Activated T-helper 2 cell treated with anti-CD3 and anti-CD28 coated beads, Interferon-gamma antibody, Interleukin-2, Interleukin-4, amounts not matched to agents 10 μg/mL and 5 μg/mL and 100 μg/mL, durations not matched to agents 14 hours and 24 hours and 36 hours (primary cell): ENCODE measurements at regions not wholly inside any gene's neighbourhood (a gene's known extent, or its start where the extent isn't known, plus 50 kb on each side); places are given as distances from the start of the nearest gene placed in this dataset.

Experiments used
- DNase-seq: peaks from one replicate; pipeline ENCODE4 v3.0.0; 2021; ENCODE audit warnings: low spot score
- H3K27ac Mint-ChIP-seq: one replicate; pipeline ENCODE4 v1.8.0; 2021; ENCODE audit warnings: mixed read lengths
- H3K27me3 Mint-ChIP-seq: one replicate; pipeline ENCODE4 v1.8.0; 2021; ENCODE audit warnings: low read depth, mixed read lengths
- H3K36me3 Mint-ChIP-seq: one replicate; pipeline ENCODE4 v1.8.0; 2021; ENCODE audit warnings: low read depth, mixed read lengths
- H3K4me1 Mint-ChIP-seq: one replicate; pipeline ENCODE4 v1.8.0; 2021; ENCODE audit warnings: low read depth, mixed read lengths
- H3K4me3 Mint-ChIP-seq: one replicate; pipeline ENCODE4 v1.8.0; 2021; ENCODE audit warnings: low read depth, mild to moderate bottlenecking, moderate library complexity, mixed read lengths
- H3K9me3 Mint-ChIP-seq: one replicate; pipeline ENCODE4 v1.8.0; 2021; ENCODE audit warnings: mixed read lengths
- intact Hi-C: fragments of 100-400 bp; cut with micrococcal nuclease; formaldehyde crosslinking; loops from one replicate; pipeline ENCODE4 v1.15.1; 2023

DNA sequence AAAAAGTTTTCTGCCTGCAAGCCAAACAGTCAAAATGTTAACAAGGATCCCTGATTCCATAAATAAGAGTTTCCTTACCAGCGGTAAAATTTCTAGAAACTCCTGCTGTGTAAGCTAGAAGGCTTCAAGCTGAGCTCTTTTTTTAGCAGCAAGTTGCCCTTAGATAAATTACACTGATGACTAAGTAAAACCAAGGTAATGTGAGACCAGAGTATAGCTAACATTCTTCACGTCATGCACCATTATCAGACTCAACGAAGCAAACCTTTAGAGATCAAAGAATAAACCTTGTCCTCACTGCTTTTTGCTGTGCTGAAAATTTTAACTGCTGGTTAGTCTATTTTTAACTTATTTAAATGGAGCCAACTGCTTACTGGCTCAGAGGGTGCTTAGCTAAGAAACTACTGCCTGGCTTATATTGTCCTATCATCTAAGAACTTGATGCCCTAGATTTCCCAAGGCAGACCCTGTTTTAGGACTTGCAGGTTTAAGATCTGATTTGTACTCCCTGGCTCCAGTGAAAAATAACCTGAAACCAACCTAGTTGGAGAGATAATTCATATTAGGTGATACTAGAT, 900.7 kb downstream of the JRKL start:
- no peak overlapping the region for H3K4me3 Mint-ChIP-seq
- H3K27me3 Mint-ChIP-seq = no peaks in the 10 kb centered on the region
- H3K27ac Mint-ChIP-seq = no peak overlapping the region
- no peaks in the 10 kb centered on the region for H3K4me1 Mint-ChIP-seq
- peaks cover 10% of the 10 kb centered on the region for H3K9me3 Mint-ChIP-seq
- H3K36me3 Mint-ChIP-seq = no peaks in the 10 kb centered on the region
- intact Hi-C loops = no loop called here
- no peak for DNase-seq

- DNase-seq = no peak
- Mint-ChIP-seq H3K4me3 (no peak overlapping the region), H3K36me3 (no peaks in the 10 kb centered on the region), H3K27me3 (no peaks in the 10 kb centered on the region), H3K27ac (no peak overlapping the region), H3K9me3 (peaks cover 5% of the 10 kb centered on the region), H3K4me1 (no peaks in the 10 kb centered on the region)
- intact Hi-C loops = no loop called here
These were observed 906.5 kb downstream of the JRKL start for GRCh38 chr11:97296301-97296700.

GRCh38 chr11:97309291-97309690, 919.5 kb downstream of the JRKL start:
- Mint-ChIP-seq H3K27ac (no peak overlapping the region), H3K36me3 (no peaks in the 10 kb centered on the region), H3K4me3 (no peak overlapping the region), H3K4me1 (no peaks in the 10 kb centered on the region), H3K27me3 (no peaks in the 10 kb centered on the region), H3K9me3 (no peaks in the 10 kb centered on the region)
- DNase-seq = no peak
- intact Hi-C loops = no loop called here

DNA sequence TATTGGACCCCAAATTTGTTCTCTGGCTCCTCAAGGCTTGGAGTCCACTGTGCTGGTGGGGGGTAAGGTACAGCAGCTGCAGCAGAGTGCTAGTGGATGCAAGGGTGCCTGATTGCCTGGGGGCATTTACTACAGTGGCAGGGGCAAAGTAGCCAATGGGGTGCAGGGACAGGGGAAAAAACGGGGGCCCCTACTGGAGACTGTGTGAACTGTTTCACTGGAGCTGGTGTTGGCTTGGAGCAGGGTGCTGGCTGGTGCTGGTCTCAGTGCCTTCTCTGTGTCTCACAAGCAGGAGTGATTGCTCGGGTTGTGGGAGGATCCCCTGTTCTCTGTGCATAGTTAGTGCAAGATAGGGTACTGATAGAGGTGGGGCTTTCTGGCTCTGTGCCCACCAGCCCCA, 935.9 kb downstream of the JRKL start:
- H3K27me3 Mint-ChIP-seq = no peaks in the 10 kb centered on the region
- H3K27ac Mint-ChIP-seq = no peak overlapping the region
- no peaks in the 10 kb centered on the region for H3K36me3 Mint-ChIP-seq
- intact Hi-C loops = no loop called here
- H3K4me3 Mint-ChIP-seq = no peak overlapping the region
- no peaks in the 10 kb centered on the region for H3K4me1 Mint-ChIP-seq
- H3K9me3 Mint-ChIP-seq = peaks cover 27% of the 10 kb centered on the region
- DNase-seq = no peak

- H3K27me3 Mint-ChIP-seq = no peaks in the 10 kb centered on the region
- H3K27ac Mint-ChIP-seq = no peak overlapping the region
- no peaks in the 10 kb centered on the region for H3K36me3 Mint-ChIP-seq
- no peak for DNase-seq
- H3K9me3 Mint-ChIP-seq = peaks cover 24% of the 10 kb centered on the region
- intact Hi-C loops = no loop called here
- no peak overlapping the region for H3K4me3 Mint-ChIP-seq
- no peaks in the 10 kb centered on the region for H3K4me1 Mint-ChIP-seq
These were observed 942.5 kb downstream of the JRKL start for GRCh38 chr11:97332271-97332670.

GRCh38 chr11:97336064-97336463, 946.3 kb downstream of the JRKL start:
- peaks cover 24% of the 10 kb centered on the region for H3K9me3 Mint-ChIP-seq

GRCh38 chr11:97345032-97345431, 955.2 kb downstream of the JRKL start:
- Mint-ChIP-seq H3K4me1 (no peaks in the 10 kb centered on the region), H3K27me3 (no peaks in the 10 kb centered on the region), H3K4me3 (no peak overlapping the region), H3K27ac (no peak overlapping the region), H3K36me3 (no peaks in the 10 kb centered on the region), H3K9me3 (peaks cover 19% of the 10 kb centered on the region)
- no peak for DNase-seq
- intact Hi-C loops = no loop called here

More at GRCh38 chr11:97336064-97336463, 946.3 kb downstream of the JRKL start:
- H3K27me3 Mint-ChIP-seq = no peaks in the 10 kb centered on the region
- no peaks in the 10 kb centered on the region for H3K36me3 Mint-ChIP-seq
- intact Hi-C loops = no loop called here
- no peak for DNase-seq
- H3K4me1 Mint-ChIP-seq = no peaks in the 10 kb centered on the region
- no peak overlapping the region for H3K27ac Mint-ChIP-seq
- H3K4me3 Mint-ChIP-seq = no peak overlapping the region

- H3K36me3 Mint-ChIP-seq = no peaks in the 10 kb centered on the region
- no peak for DNase-seq
- no peak overlapping the region for H3K4me3 Mint-ChIP-seq
- no peaks in the 10 kb centered on the region for H3K27me3 Mint-ChIP-seq
- no peak overlapping the region for H3K27ac Mint-ChIP-seq
- peaks cover 25% of the 10 kb centered on the region for H3K9me3 Mint-ChIP-seq
- no peaks in the 10 kb centered on the region for H3K4me1 Mint-ChIP-seq
- intact Hi-C loops = no loop called here
These were observed 959.4 kb downstream of the JRKL start for GRCh38 chr11:97349201-97349600.

- intact Hi-C loops = no loop called here
These were observed 962.1 kb downstream of the JRKL start for GRCh38 chr11:97351939-97352338.

GRCh38 chr11:97354026-97354425, 964.2 kb downstream of the JRKL start:
- Mint-ChIP-seq H3K9me3 (peaks cover 6% of the 10 kb centered on the region), H3K27ac (no peak overlapping the region), H3K27me3 (no peaks in the 10 kb centered on the region), H3K36me3 (no peaks in the 10 kb centered on the region), H3K4me1 (no peaks in the 10 kb centered on the region), H3K4me3 (no peak overlapping the region)
- no peak for DNase-seq
- intact Hi-C loops = no loop called here

More at GRCh38 chr11:97351939-97352338, 962.1 kb downstream of the JRKL start:
- no peaks in the 10 kb centered on the region for H3K36me3 Mint-ChIP-seq
- H3K9me3 Mint-ChIP-seq = peaks cover 10% of the 10 kb centered on the region
- H3K27ac Mint-ChIP-seq = no peak overlapping the region
- no peak for DNase-seq
- H3K4me3 Mint-ChIP-seq = no peak overlapping the region
- H3K4me1 Mint-ChIP-seq = no peaks in the 10 kb centered on the region
- H3K27me3 Mint-ChIP-seq = no peaks in the 10 kb centered on the region

DNA sequence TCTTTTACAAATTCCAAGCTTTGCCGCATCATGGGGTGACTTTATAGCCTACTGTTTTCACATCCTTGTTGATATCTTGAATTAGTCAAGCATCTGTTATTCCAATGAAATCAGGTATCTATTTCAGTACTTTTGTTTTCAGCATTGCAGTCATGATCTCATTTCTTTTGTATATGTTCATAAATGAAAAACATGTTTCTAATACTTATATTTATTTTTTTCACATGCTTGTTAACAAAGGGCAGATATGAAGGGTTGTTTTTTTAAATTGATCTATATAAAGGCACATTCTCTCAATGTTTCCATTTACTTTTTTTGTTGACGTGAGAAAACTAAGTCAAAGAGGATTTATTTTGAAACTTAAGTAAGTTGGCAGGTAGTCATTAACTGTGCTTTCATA, 964.8 kb downstream of the JRKL start:
- intact Hi-C loops = no loop called here
- Mint-ChIP-seq H3K27me3 (no peaks in the 10 kb centered on the region), H3K9me3 (peaks cover 6% of the 10 kb centered on the region), H3K36me3 (no peaks in the 10 kb centered on the region), H3K27ac (no peak overlapping the region), H3K4me3 (no peak overlapping the region), H3K4me1 (no peaks in the 10 kb centered on the region)
- DNase-seq = no peak

DNA sequence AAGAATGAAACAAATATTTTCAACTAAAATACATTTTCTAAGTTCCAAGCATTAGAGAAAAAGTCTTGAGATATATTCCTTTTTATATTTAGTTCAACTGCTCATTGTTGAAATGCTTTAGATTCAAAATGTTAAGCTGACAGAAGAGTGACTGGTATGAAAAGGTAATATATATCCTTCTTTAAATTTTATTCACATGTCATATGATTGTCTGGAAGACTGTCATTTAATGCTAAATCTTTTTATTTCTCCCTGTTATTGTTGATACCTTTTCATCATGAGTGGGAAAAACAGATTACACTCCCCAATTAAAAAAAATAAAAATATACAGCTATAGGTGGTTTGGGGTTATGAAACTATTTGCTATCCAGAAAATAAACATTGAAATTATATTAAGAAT, 965.4 kb downstream of the JRKL start:
- no peak overlapping the region for H3K27ac Mint-ChIP-seq
- H3K27me3 Mint-ChIP-seq = no peaks in the 10 kb centered on the region
- intact Hi-C loops = no loop called here

DNA sequence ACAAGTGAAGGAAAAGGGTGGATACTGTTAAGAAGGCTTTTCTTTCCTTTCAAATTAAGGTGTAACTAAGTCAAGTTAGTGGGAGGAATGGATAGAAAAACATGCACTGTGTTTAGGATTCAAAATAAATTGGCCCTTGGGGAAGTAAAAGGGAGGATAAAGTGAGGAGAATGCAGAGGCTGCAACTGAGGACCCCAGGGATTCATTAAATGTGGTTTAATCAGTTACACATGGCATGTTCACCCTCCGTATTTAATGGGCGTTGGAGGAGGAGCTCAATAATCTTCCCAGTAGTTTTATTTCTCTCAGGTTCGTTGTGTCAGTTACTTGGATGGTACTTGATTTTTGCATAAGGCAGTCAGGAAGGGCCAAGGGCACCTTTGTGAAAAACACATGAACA, 966.3 kb downstream of the JRKL start:
- H3K36me3 Mint-ChIP-seq = no peaks in the 10 kb centered on the region
- no peaks in the 10 kb centered on the region for H3K9me3 Mint-ChIP-seq
- no peaks in the 10 kb centered on the region for H3K4me1 Mint-ChIP-seq
- H3K4me3 Mint-ChIP-seq = no peak overlapping the region
- DNase-seq = no peak
- H3K27me3 Mint-ChIP-seq = no peaks in the 10 kb centered on the region
- H3K27ac Mint-ChIP-seq = no peak overlapping the region
- intact Hi-C loops = no loop called here

More for the DNA sequence above, 965.4 kb downstream of the JRKL start:
- no peak overlapping the region for H3K4me3 Mint-ChIP-seq
- no peaks in the 10 kb centered on the region for H3K4me1 Mint-ChIP-seq
- peaks cover 6% of the 10 kb centered on the region for H3K9me3 Mint-ChIP-seq
- H3K36me3 Mint-ChIP-seq = no peaks in the 10 kb centered on the region
- no peak for DNase-seq

- H3K36me3 Mint-ChIP-seq = no peaks in the 10 kb centered on the region
- no peak overlapping the region for H3K4me3 Mint-ChIP-seq
- intact Hi-C loops = no loop called here
- H3K9me3 Mint-ChIP-seq = no peaks in the 10 kb centered on the region
- no peaks in the 10 kb centered on the region for H3K27me3 Mint-ChIP-seq
- no peak overlapping the region for H3K27ac Mint-ChIP-seq
- DNase-seq = no peak
- H3K4me1 Mint-ChIP-seq = no peaks in the 10 kb centered on the region
These were observed 969.2 kb downstream of the JRKL start for GRCh38 chr11:97359016-97359415.
